Fibroblast of skin of right biceps (primary cell): ENCODE measurements at regions not wholly inside any gene's neighbourhood (a gene's known extent, or its start where the extent isn't known, plus 50 kb on each side); places are given as distances from the start of the nearest gene placed in this dataset.
"Not testable (repeated sequence)": the region's sequence is repeated elsewhere in the genome, so short reads cannot be mapped to it uniquely, and the experiment has no call there.

ENCODE experiments used
- DNase-seq: peaks from one replicate; pipeline ENCODE4 v3.0.0-alpha.2; 2013

DNA sequence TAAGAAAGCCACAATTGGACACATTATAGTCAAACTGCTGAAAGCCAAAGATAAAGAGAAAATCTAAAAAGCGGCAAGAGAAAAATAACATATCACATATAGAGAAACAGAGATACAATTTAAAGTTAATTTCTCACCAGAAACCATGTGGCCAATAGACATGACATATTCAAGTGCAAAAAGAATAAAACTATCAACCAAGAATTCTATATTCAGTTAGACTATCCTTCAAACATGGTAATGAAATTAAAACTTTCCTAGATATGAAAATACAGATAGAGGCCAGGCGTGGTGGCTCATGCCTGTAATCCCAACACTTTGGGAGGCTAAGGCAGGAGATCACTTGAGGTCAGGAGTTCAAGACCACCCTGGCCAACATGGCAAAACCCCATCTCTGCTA, 129.1 kb upstream of the RNF32 start:
- DNase-seq = no peak

DNA sequence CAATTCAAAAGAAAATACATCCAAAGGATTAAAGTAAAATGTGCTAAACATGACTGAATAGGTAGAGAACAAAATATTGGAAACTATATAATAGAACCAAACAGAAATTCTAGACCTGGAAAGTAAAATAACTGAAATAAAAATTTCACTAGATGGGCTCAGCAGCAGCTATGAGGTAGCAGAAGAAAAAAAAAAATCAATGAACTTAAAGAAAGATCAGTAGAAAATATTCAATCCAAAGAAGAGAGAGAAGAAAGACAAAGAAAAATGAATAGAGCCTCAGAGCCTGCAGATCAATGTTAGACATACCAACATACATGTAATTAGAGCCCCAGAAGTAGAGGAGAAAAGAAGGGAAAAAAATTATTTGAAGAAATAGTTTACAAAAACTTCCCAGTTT, 129.6 kb upstream of the RNF32 start:
- DNase-seq = no peak

DNA sequence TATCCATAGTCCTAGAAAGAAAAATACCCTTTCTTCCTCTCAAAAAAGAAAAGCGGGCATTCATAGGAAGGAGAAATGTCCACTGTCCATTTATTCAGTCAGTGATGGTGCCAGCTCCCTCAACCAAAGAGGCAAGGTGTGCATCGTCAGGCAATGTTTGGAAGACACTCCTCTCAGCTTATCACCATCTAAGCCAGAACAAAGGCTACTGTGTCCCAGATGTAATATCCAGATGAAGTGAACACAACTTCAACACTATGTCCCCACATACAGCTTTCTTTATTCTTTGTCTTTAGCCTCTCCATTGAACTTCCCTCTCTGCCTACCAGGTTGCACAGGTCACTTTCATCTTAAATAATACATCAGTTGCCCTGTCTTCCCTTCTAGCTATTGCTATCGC, 131.4 kb upstream of the RNF32 start:
- no peak for DNase-seq

DNA sequence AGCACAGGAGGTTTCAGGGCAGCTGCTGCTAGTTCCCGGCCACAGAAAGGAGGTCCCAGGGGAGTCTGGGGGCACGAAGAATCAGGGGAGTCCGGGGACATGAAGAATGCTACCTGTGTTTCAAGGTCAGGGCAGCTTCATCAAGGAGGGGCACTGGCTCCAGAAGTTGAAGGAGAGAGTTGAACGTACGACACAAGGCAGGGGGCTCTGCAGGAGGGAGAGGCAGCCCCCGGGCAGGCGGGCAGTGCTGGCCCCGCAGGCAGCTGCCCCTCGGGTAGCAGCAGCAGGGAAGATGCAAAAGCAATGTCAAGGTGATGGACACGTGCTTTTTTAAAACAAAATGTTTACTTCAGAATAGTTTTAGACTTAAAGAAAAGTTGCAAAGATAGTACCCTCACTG, 134.7 kb upstream of the RNF32 start:
- DNase-seq = no peak

DNA sequence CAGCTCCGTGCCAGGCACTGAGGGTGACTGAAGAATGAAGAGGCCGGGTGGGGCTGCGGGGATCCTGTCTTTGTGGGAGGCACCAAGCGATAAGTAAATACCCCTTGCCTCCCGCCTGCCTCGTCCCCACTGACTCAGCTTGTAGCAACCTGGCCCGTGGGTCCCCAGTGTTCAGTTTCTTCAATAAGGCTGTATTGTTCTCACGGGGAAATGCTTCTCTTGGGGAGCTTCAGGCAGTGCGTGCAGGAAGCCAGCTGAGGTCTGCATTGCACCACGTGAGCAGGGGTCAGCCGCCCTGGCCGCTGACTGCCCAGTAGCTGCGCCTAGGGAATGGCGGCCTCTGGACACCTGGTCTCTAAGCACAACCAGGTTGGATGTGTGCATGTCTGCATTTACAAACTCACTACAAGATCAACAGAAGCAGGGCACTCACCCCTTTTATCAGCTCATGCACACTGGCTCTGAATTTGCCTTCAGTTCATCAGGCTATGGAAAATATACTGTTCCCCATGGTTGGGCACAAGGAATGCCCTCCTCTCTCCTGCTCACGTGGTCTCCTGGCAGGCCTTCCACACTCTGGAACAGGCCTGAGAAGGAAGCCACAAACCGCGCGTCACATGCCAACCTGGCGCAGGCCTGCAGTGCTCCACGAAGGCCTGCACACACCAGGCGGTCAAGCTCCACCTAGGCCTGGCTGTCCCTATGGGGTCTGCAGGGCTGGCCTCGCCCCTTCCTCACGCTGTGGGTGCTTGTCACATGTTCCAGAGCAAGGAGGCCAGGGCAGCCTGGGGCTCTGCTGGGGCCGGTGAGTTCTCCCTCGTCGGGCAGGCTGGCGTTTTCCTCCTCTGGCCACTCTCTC, 135.7 kb upstream of the RNF32 start:
- no peak for DNase-seq

DNA sequence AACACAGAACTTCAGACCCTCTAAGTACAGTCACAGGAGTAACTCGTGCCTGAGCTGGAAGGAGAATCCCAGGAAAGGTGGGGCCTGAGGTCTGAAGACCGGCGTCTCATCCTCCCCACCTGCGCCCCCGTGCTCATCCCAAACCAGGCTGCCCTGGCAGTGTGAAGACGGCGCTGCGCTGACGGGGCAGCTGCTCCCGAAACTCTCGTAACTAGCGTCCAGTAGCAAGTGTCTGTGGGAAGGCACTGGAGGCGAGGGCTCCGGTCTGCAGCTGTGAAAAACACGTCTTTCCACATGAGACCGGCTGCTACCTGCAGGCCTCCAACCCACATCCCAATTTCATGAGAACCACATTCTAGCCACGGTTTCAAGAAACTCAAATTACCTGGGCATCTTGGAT, 136.6 kb upstream of the RNF32 start:
- DNase-seq = no peak

DNA sequence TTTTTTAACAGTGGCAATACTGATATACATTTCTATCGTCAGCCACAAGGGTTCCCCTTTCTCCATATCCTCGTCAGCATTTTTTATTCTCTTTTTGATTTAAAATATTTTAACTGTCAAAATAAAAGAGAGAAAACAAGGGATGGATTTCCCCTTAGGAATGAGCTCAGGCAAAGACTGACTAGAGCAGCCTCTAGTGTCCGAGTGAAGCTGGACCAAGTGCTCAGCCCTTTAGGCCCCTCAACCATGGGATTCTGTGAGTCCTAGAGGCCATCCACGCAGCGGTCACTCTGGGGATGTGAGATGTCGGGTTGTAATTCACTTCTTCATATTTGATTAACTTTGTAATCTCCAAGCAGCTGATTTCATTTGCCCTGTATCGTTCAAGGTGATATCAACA, 137.4 kb upstream of the RNF32 start:
- no peak for DNase-seq

DNA sequence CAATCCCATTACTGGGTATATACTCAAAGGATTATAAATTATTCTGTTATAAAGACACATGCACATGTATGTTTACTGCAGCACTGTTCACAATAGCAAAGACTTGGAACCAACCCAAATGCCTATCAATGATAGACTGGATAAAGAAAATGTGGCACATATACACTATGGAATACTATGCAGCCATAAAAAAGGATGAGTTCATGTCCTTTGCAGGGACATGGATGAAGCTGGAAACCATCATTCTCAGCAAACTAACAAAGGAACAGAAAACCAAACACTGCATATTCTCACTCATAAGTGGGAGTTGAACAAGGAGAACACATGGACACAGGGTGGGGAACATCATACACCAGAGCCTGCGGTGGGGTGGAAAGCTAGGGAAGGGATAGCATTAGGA, 138.8 kb upstream of the RNF32 start:
- not testable (repeated sequence) for DNase-seq

DNA sequence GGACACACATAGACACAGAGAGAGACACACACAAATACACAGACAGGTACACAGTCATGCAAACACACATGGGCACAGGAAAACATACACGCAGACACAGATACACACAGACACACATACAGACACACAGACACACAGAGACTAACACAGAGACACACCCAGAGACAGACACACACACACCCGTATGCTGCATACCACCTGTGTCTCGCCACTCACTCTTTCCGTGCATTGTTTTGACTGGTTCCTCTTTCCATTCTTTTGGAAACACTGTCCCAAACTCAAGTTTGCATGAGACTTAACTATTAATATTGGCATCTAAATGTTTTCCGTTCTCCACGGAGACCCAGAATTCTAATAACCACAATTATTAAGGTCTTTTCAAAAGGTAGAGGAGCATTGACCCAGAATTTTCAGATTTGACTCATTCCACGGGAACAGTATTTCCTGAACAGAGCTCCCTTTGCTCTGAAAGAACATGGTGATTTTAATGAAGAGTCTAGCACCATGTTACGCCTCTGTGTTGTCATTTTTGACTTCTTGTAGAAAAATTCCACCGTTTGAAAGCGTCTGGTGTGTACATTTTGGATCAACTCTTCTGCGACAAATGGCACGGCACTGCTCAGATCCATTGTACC, 141.2 kb upstream of the RNF32 start:
- no peak for DNase-seq

DNA sequence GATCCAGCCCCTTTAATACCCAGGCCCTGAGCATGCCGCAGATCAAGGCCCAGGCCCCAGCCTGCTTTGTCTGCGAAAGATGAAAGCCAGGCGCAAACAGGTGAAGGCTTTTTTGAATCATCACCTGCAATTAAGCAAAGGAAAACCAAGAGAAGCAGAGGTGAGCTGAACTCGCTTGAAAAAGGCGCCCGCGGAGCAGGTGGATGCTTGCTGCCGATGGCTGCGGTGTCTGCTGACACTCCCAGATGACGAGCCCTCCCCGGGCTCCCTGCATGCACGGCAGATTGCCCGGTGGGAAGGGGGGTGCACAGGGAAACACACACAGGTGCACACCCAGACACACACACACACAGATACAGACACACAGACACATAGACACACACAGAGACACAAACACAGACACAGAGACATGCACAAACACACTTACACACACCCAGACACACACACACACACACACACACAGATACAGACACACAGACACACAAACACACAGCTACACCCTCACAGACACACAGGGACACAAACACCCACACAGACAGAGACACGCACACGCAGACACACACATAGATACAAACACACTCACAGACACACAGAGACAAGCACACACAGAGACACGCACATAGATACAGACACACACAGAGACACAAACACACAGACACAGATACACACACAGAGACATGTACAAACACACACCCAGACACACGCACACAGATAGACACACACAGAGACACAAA, 142.6 kb upstream of the RNF32 start:
- no peak for DNase-seq

DNA sequence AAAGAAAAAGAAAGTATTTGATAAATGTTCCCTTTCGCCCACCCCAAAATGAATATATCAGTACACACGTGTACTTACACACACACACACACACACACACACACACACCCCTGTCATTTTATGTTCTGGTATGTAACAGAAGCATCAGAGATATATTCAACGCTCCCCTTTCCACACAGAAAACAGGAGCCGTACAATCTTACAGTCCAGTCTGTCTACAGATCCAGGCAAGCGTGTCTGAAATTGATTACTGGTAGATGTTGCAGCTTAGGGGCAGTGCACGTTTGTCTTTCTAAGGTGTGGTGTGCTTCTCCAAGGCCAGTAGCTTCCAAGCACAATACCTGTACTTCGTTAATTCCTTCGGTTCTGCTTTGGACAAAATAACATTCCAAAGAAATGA, 143.7 kb upstream of the RNF32 start:
- no peak for DNase-seq

DNA sequence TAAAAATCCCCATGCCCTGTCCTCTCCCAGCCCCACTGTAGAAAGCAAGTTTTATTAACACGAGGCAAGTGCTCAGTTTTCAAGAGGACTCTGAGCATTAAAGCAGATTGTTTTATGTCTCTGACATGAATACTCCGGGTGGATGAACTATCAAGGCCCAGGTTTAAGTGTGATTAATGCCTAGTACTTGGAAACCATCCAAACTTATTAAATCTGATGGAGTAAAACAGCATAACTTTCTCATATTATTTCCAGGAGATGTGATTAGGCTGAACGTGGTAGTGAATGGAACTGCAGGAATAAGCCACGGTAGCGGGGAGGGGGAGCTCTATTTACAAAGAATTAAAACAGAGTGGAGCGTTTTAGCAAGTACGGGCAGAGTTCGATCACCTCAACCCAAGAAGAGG, 144.2 kb upstream of the RNF32 start:
- DNase-seq = no peak

DNA sequence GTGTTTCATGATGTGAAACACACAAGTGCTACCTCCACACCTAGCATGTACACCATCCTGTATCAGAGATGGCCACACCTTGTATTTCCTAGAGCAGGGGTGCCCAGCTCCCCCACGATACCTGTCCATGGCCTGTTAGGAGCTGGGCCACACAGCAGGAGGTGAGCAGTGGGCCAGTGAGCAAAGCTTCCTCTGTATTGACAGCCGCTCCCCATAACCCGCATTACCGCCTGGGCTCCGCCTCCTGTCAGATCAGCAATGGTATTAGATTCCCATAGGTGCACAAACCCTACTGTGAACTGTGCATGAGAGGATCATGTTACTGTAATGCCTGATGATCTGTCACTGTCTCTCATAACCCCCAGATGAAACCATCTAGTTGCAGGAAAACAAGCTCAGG, 145.6 kb upstream of the RNF32 start:
- DNase-seq = no peak

DNA sequence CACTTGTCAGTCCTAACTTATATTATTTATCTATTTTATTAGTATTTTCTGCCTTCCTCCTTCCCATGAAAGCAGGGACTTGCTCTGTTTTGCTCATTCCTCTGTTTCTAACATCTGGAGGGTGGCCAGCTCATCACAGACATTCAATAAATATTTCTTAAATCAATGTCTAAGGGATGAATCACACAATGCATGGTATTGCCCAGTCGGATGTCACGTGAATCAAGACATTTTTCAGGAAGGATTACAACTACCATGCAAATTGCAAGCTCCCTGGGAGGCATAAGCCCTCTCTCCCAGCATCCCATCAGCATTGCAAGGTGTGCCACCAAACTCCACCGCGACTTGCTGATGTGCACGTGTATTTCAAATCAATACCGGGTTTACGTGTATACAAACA, 146.6 kb upstream of the RNF32 start:
- peak; percentile 6 for DNase-seq

DNA sequence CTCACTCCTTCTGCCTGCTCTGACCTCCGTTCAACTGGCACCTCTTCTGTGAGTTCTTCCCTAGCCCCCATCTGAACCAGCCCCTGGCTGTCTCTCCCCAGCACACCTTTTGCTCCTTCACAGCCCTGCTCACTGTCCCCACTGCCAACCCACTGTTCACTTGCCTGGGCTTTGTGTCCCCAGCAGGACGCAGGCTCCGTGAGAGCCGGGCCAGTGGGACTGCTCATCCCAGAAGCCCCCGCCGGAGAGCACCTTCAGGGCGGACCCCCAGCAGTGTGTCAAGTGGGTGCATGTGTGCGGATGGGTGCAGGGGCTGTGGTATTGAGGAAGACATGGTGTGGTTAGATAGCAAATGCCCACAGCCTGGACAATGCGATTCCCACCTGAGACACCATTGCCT, 148.4 kb upstream of the RNF32 start:
- no peak for DNase-seq

DNA sequence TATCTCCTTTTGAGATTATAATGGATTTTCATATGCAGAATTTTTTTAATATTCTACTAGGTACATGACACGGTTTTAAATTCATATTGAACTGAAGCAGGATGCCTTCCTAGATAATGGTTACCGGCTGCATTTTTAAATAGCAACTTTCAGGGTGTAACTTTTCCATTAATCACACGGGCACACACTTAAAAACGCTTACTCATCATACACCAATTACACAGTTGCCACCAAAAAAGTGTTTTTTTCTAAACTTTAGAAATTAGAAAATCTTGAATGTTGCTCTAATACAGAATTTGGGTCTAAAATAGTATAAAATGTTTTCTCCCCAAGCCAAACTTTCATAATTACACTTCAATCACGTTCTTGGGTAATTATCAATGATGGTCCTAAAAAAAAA, 149.1 kb upstream of the RNF32 start:
- no peak for DNase-seq

DNA sequence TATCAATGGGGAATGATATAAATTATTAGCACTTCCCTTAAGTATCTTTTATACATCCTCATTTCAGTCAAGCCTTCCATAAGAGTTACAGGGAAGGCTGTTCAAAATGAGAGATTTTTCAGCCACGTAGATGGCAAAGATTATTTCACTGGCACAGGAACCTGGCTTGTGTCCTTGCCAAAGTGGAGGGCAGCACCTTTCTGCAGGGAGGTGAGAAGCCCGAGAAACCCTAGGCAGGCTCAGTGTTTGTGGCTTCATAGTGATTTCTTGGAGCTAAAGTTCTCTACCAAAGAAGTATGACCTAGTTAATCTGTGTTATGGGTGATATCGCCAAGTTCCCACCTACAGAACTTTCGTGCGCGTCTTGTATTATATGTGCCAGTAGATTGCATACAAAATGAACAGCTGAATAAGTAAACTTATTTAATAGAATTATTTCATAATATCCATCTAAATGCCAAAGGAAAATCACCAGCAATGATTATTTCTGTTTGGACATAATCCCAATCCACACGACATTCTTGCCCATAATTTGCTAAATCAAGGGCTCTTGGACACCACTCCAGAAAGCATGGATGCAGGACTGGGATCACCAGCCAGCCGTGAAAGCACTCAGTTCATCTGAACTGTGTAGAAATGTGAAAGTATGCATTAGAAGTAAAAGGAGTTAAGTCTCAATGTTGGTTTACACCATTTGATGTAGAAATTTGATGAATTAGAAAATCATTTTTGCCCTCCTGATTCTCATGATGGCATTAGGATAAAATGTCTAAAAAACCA, 150.4 kb upstream of the RNF32 start:
- no peak for DNase-seq

DNA sequence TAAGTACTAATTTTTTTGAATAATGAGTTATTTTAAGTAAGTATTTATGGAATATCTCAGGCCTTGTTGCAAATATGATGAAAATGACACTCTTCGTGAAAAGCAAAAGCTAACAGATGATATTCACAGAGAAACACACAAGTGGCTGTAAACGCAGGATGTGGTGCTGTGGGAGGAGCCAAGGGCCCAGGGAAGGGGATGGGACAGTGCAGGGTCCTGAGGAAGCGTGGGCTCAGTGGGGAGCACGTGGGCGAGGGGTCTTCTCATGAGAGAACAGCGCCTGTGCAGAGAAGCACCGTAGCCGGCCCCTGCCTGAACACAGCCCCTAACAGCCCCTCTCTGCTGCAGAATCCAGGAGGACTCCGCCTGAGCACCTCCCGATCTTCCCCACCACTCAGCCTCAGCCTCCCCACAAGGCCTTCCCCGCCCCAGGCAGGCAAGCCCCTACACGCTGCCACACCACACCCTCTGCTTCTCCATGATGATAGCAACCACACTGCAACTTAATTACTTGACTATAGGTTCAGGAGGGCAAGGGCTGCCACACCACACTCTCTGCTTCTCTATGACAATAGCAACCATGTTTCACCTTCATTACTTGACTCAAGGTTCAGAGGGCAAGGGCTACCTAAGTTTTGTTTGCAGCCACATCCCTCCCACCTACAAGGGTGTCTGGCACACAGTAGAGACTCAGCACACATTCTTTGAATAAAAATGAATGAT, 152.6 kb upstream of the RNF32 start:
- DNase-seq = no peak

DNA sequence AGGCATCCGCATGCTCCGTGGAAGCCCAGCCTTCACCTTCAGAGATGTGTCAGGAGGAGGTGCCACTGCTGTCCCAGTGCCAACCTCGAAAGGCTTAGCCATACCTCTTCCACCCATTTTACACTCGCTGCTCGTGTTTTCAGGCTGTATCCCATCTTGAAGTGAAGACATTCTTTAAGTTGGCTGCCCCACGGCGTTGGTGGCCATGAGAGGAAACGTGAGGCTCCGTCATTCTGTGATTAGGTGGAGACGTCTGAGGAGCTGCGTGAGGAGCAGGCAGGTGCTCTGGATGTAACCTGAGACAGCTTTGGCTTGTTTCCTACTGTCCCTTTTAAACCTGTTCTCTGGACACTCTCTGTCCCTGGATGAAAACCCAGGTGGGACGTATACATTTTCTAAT, 159.9 kb upstream of the RNF32 start:
- DNase-seq = no peak

DNA sequence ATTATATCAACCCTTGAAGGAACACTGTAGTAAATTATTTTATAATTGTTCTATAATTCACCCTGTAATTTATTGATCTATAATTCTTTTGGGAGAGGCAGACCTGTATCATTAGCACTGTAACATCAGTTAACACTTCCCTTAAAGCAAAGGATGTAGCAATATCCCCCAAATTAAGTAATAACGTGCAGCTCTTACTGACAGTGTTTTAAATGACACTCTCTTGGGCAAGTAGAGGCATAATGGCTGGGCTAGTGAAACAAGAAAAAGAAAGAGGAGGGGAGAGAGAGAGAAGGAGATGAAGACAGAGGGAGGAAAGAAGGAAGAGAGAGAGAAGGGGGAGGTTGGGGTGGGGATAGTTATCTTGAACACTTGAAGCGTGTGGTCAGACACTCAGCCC, 161.0 kb upstream of the RNF32 start:
- DNase-seq = no peak

DNA sequence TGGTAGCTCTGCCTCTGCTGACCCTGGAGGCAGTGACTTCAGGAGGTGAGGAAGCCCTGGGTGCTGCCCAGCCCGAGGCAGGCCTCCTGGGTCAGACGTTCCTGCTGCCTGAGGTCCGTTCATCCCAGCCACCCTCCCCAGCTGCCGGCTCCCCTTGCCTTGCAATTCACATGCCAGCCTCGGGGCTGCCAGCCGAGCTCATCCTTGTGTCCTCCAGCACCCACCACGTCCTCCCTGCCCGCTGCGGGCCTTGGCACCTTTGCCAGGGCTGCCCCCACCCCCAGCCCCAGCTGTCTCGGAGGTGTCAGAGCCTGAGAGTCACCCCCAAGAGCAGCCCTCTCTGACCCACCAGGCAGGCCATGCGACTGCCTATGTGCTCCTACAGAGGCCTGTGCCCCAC, 162.1 kb upstream of the RNF32 start:
- no peak for DNase-seq

DNA sequence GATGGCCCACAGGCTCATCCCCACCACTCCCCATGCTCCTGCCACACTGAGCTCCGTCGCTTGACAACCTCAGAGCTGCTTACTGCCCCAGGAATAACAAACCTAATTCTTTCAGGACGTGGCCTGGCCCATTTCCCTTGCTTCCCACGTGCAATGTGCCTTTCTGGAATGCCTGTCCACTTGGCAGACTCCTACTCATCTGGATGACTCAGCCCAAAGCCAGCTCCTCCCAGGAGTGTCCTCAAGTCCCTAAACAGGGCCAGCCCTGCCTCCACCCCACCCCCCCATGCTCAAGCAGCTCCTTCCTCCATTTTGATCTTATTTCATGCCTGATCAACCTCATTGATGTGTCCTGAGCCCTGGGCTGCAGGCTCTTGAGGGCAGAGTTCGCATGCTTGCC, 164.9 kb upstream of the RNF32 start:
- peak; percentile 35 for DNase-seq

DNA sequence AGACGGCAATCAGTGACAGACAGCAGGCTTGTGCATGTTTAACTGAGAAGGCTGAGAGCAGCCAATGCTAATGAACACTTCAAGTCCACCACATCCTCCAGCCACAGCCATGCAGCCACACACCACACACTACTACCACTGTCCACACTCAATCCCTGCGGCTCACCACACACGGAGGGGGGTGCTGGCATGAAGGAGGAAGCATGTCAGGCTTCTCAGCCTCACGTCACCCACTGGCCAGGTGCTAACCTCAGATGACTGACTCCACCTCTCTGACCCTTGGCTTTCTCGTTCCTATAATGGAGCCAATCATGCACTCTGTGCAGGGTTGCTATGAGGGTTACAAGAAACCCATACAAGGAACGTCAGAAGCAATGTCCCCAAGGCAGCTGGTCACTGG, 165.4 kb upstream of the RNF32 start:
- no peak for DNase-seq
